ENCODE measurements at regions not wholly inside any gene's neighbourhood (a gene's known extent, or its start where the extent isn't known, plus 50 kb on each side); places are given as distances from the start of the nearest gene placed in this dataset.

GRCh38 chr1:238639861-238640260 is 746.5 kb upstream of the CHRM3 start:
- TF ChIP-seq, protein P1, sequence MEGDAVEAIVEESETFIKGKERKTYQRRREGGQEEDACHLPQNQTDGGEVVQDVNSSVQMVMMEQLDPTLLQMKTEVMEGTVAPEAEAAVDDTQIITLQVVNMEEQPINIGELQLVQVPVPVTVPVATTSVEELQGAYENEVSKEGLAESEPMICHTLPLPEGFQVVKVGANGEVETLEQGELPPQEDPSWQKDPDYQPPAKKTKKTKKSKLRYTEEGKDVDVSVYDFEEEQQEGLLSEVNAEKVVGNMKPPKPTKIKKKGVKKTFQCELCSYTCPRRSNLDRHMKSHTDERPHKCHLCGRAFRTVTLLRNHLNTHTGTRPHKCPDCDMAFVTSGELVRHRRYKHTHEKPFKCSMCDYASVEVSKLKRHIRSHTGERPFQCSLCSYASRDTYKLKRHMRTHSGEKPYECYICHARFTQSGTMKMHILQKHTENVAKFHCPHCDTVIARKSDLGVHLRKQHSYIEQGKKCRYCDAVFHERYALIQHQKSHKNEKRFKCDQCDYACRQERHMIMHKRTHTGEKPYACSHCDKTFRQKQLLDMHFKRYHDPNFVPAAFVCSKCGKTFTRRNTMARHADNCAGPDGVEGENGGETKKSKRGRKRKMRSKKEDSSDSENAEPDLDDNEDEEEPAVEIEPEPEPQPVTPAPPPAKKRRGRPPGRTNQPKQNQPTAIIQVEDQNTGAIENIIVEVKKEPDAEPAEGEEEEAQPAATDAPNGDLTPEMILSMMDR (IDR thresholded peaks at IDR 0.05; ENCODE audit: low read depth, low read length): no peak
- no peaks in the 10 kb centered on the region for H3K9me3 ChIP-seq (ENCODE audit: control insufficient read depth, insufficient read depth, low read length)
- DNase-seq (ENCODE audit: low read depth, low spot score): no peak
- no peak overlapping the region for H3K4me3 ChIP-seq (ENCODE audit: low read depth, low read length)
- POLR2A ChIA-PET: no interaction called here
- CTCF ChIA-PET: no interaction called here
- no peak overlapping the region for H3K27ac ChIP-seq (ENCODE audit: low read depth, low read length)
- H3K27me3 ChIP-seq (ENCODE audit: control insufficient read depth, insufficient read depth, low read length): no peaks in the 10 kb centered on the region

DNA sequence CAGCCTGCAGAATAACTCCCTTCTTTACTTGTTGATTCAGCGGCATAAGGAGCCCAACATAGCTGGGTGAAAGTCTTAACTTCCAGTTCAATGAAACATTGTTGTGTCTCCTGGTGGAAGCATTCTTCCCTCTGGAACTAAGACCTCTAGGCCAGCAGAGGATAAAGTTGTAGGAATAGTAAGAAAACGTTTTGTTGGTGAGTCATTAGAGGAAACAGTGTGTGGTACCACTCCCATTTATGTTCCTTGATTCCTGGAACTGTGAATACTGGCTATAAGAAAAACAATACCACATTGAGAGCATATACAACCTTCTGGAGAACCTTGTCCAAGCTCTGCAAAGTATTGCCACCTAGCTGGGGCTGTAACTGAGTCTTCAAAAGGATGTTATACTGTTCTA is 737.4 kb upstream of the ZP4 start:
- DNase-seq (ENCODE audit: low read depth, low spot score): no peak
- POLR2A ChIA-PET: no interaction called here

DNA sequence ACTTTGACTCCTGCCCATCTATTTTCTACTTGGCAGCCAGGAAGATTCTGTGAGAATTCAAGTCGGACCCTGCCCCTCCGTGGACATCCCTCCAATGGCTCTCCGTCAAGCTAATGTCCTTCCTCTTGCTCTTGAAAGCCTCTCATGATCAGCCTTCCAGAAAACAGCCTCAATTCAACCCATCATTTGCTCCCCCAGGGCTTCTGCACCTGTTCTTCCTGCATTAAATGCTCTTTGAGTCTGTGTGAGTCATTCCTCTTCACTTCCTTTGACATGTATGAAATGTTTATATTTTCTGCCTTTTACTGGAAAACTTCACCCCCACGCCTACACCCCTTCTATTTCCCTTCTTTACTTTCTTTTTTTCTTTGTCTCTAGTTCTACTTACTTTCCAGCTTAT is 734.1 kb upstream of the ZP4 start:
- ChIA-PET POLR2A (no interaction called here), CTCF (no interaction called here)
- TF ChIP-seq, protein P1 (IDR thresholded peaks at IDR 0.05; ENCODE audit: low read depth, low read length): no peak
- DNase-seq (ENCODE audit: low read depth, low spot score): no peak
- no peaks in the 10 kb centered on the region for H3K9me3 ChIP-seq (ENCODE audit: control insufficient read depth, insufficient read depth, low read length)
- H3K27me3 ChIP-seq (ENCODE audit: control insufficient read depth, insufficient read depth, low read length): no peaks in the 10 kb centered on the region
- no peak overlapping the region for H3K4me3 ChIP-seq (ENCODE audit: low read depth, low read length)
- H3K27ac ChIP-seq (ENCODE audit: low read depth, low read length): no peak overlapping the region

More for the DNA sequence above, 737.4 kb upstream of the ZP4 start:
- CTCF ChIA-PET: no interaction called here
- Histone ChIP-seq H3K27me3 (ENCODE audit: control insufficient read depth, insufficient read depth, low read length) (no peaks in the 10 kb centered on the region), H3K9me3 (ENCODE audit: control insufficient read depth, insufficient read depth, low read length) (no peaks in the 10 kb centered on the region), H3K27ac (ENCODE audit: low read depth, low read length) (no peak overlapping the region), H3K4me3 (ENCODE audit: low read depth, low read length) (no peak overlapping the region)
- TF ChIP-seq, protein P1 (IDR thresholded peaks at IDR 0.05; ENCODE audit: low read depth, low read length): no peak

DNA sequence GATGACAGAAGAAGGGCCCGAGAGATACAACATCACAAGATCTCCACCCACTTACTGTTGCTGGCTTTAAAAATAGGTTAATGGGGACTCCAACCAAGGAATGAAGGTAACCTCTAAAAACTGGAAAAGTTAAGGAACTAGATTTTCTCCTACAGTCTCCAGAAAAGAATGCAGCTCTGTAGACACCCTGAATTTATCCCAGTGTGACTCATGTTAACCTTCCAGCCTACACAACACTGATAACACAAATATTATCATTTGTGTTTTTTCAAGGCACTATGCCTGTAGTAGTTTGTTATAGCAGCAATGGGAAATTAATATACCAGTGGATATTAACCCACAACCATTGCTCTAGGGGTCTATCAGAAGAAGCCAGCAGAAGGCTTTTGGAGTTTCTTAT is 730.7 kb upstream of the ZP4 start:
- DNase-seq (ENCODE audit: low read depth, low spot score): no peak
- no peaks in the 10 kb centered on the region for H3K27me3 ChIP-seq (ENCODE audit: control insufficient read depth, insufficient read depth, low read length)
- H3K4me3 ChIP-seq (ENCODE audit: low read depth, low read length): no peak overlapping the region
- H3K9me3 ChIP-seq (ENCODE audit: control insufficient read depth, insufficient read depth, low read length): no peaks in the 10 kb centered on the region
- ChIA-PET CTCF (no interaction called here), POLR2A (no interaction called here)
- TF ChIP-seq, protein P1 (IDR thresholded peaks at IDR 0.05; ENCODE audit: low read depth, low read length): no peak
- no peak overlapping the region for H3K27ac ChIP-seq (ENCODE audit: low read depth, low read length)

- Histone ChIP-seq H3K4me3 (ENCODE audit: low read depth, low read length) (no peak overlapping the region), H3K27ac (ENCODE audit: low read depth, low read length) (no peak overlapping the region), H3K27me3 (ENCODE audit: control insufficient read depth, insufficient read depth, low read length) (no peaks in the 10 kb centered on the region), H3K9me3 (ENCODE audit: control insufficient read depth, insufficient read depth, low read length) (no peaks in the 10 kb centered on the region)
- TF ChIP-seq, protein P1 (IDR thresholded peaks at IDR 0.05; ENCODE audit: low read depth, low read length): no peak
- ChIA-PET CTCF (no interaction called here), POLR2A (no interaction called here)
- no peak for DNase-seq (ENCODE audit: low read depth, low spot score)
Observed at GRCh38 chr1:238619652-238620051, 728.9 kb upstream of the ZP4 start.
